GM20000 (cell line): ENCODE measurements at regions not wholly inside any gene's neighbourhood (a gene's known extent, or its start where the extent isn't known, plus 50 kb on each side); places are given as distances from the start of the nearest gene placed in this dataset.

Experiments used
- DNase-seq: peaks from one replicate; pipeline ENCODE4 v3.0.0; 2012; ENCODE audit warnings: low spot score
- CTCF ChIP-seq: IDR thresholded peaks from 2 replicates; pipeline ENCODE4 v1.5.1; 2012; ENCODE audit warnings: mild to moderate bottlenecking, control low read depth; ENCODE audit errors: extremely low read depth, missing control alignments

- no peak for DNase-seq
- TF ChIP-seq CTCF = no peak
Observed at GRCh38 chr14:98910061-98910460, 361.9 kb downstream of the BCL11B start.

GRCh38 chr14:98912655-98913054, 359.3 kb downstream of the BCL11B start:
- no peak for DNase-seq

GRCh38 chr14:98913967-98914650, 357.9 kb downstream of the BCL11B start:
- no peak for DNase-seq
- no peak for TF ChIP-seq CTCF

More at GRCh38 chr14:98912655-98913054, 359.3 kb downstream of the BCL11B start:
- no peak for TF ChIP-seq CTCF

- DNase-seq = no peak
- TF ChIP-seq CTCF = no peak
Observed at GRCh38 chr14:98914942-98915341, 357.1 kb downstream of the BCL11B start.

- TF ChIP-seq CTCF = no peak
- no peak for DNase-seq
Observed at GRCh38 chr14:98915625-98916024, 356.4 kb downstream of the BCL11B start.

- no peak for DNase-seq
- no peak for TF ChIP-seq CTCF
Observed at GRCh38 chr14:98916036-98916435, 356.0 kb downstream of the BCL11B start.

- no peak for DNase-seq
- TF ChIP-seq CTCF = no peak
Observed at GRCh38 chr14:98916476-98916875, 355.5 kb downstream of the BCL11B start.
